H9 (cell line): ENCODE measurements at regions not wholly inside any gene's neighbourhood (a gene's known extent, or its start where the extent isn't known, plus 50 kb on each side); places are given as distances from the start of the nearest gene placed in this dataset.

Source experiments
- DNase-seq: peaks from one replicate; pipeline ENCODE4 v3.0.0-alpha.2; 2017
- H2AFZ ChIP-seq: one replicate; pipeline ENCODE4 v1.6.1; 2013; ENCODE audit warnings: mild to moderate bottlenecking, low read length, control low read depth, moderate library complexity
- H2AK5ac ChIP-seq: 2 replicates; pipeline ENCODE4 v1.6.1; 2013; ENCODE audit warnings: low read length, control low read depth, mixed read lengths; ENCODE audit not compliant: insufficient read length
- H2BK120ac ChIP-seq: one replicate; pipeline ENCODE4 v1.6.1; 2013; ENCODE audit warnings: low read depth, mild to moderate bottlenecking, low read length, control low read depth, inconsistent platforms; ENCODE audit not compliant: poor library complexity, severe bottlenecking
- H2BK12ac ChIP-seq: 2 replicates; pipeline ENCODE4 v1.6.1; 2013; ENCODE audit warnings: low read length, control low read depth, mixed read lengths, low read depth; ENCODE audit not compliant: insufficient read length
- H2BK15ac ChIP-seq: 2 replicates; pipeline ENCODE4 v1.6.1; 2013; ENCODE audit warnings: low read depth, low read length, control low read depth
- H2BK20ac ChIP-seq: one replicate; pipeline ENCODE4 v1.6.1; 2013; ENCODE audit warnings: low read depth, mild to moderate bottlenecking, low read length, control low read depth, inconsistent platforms; ENCODE audit not compliant: poor library complexity, severe bottlenecking
- H2BK5ac ChIP-seq: 2 replicates; pipeline ENCODE4 v1.6.1; 2013; ENCODE audit warnings: low read length, control low read depth, mixed read lengths; ENCODE audit not compliant: insufficient read length
- H3K14ac ChIP-seq: 2 replicates; pipeline ENCODE4 v1.6.1; 2013; ENCODE audit warnings: low read length, control low read depth; ENCODE audit not compliant: insufficient read depth
- H3K18ac ChIP-seq: 2 replicates; pipeline ENCODE4 v1.6.1; 2013; ENCODE audit warnings: low read depth, mild to moderate bottlenecking, mixed read lengths, low read length, control low read depth; ENCODE audit not compliant: insufficient read length
- H3K23ac ChIP-seq: 2 replicates; pipeline ENCODE4 v1.6.1; 2013; ENCODE audit warnings: low read length, control low read depth, mixed read lengths, low read depth; ENCODE audit not compliant: insufficient read length
- H3K23me2 ChIP-seq: 2 replicates; pipeline ENCODE4 v1.6.1; 2013; ENCODE audit warnings: low read depth, mild to moderate bottlenecking, mixed read lengths, low read length, control low read depth; ENCODE audit not compliant: insufficient read length, poor library complexity, severe bottlenecking
- H3K27ac ChIP-seq: 2 replicates; pipeline ENCODE4 v1.5.1; 2013; ENCODE audit warnings: low read length, control low read depth, mixed read lengths, low read depth; ENCODE audit not compliant: insufficient read length
- H3K27me3 ChIP-seq: 2 replicates; pipeline ENCODE4 v1.6.1; 2013; ENCODE audit warnings: low read length, control low read depth, inconsistent platforms; ENCODE audit not compliant: insufficient read depth
- H3K4ac ChIP-seq: 2 replicates; pipeline ENCODE4 v1.6.1; 2013; ENCODE audit warnings: low read depth, mild to moderate bottlenecking, control low read depth, inconsistent platforms, low read length, moderate library complexity
- H3K4me1 ChIP-seq: 2 replicates; pipeline ENCODE4 v1.6.1; 2013; ENCODE audit warnings: low read length, control low read depth, inconsistent platforms; ENCODE audit not compliant: insufficient read depth
- H3K4me2 ChIP-seq: 2 replicates; pipeline ENCODE4 v1.6.1; 2013; ENCODE audit warnings: low read length, control low read depth, mixed read lengths; ENCODE audit not compliant: insufficient read length, insufficient read depth
- H3K56ac ChIP-seq: 2 replicates; pipeline ENCODE4 v1.6.1; 2013; ENCODE audit warnings: low read depth, mild to moderate bottlenecking, mixed read lengths, low read length, control low read depth; ENCODE audit not compliant: insufficient read length
- H3K79me1 ChIP-seq: 2 replicates; pipeline ENCODE4 v1.6.1; 2013; ENCODE audit warnings: low read depth, mild to moderate bottlenecking, moderate library complexity, low read length, control low read depth, inconsistent platforms; ENCODE audit not compliant: insufficient read depth, poor library complexity, severe bottlenecking
- H3K79me2 ChIP-seq: 2 replicates; pipeline ENCODE4 v1.6.1; 2013; ENCODE audit warnings: low read length, control low read depth, inconsistent platforms; ENCODE audit not compliant: insufficient read depth
- H3K9ac ChIP-seq: 2 replicates; pipeline ENCODE4 v1.6.1; 2013; ENCODE audit warnings: low read length, control low read depth, mixed read lengths; ENCODE audit not compliant: insufficient read length; ENCODE audit errors: extremely low read depth
- H3K9me3 ChIP-seq: one replicate; pipeline ENCODE4 v1.6.1; 2013; ENCODE audit warnings: low read depth, low read length, inconsistent platforms; ENCODE audit not compliant: control insufficient read depth
- H3T11ph ChIP-seq: one replicate; pipeline ENCODE4 v1.6.1; 2013; ENCODE audit warnings: mild to moderate bottlenecking, low read length, control low read depth, inconsistent platforms
- H4K20me1 ChIP-seq: one replicate; pipeline ENCODE4 v1.6.1; 2013; ENCODE audit not compliant: control insufficient read depth, insufficient read length, insufficient read depth
- H4K5ac ChIP-seq: 2 replicates; pipeline ENCODE4 v1.6.1; 2013; ENCODE audit warnings: low read depth, mild to moderate bottlenecking, mixed read lengths, low read length, control low read depth; ENCODE audit not compliant: insufficient read length
- H4K8ac ChIP-seq: replicated peaks from 2 replicates; pipeline ENCODE4 v1.6.1; 2013; ENCODE audit warnings: low read length, control low read depth, mixed read lengths, low read depth; ENCODE audit not compliant: insufficient read length
- H4K91ac ChIP-seq: 2 replicates; pipeline ENCODE4 v1.6.1; 2013; ENCODE audit warnings: low read depth, mild to moderate bottlenecking, moderate library complexity, mixed read lengths, low read length, control low read depth; ENCODE audit not compliant: insufficient read length
- H3K27ac Mint-ChIP-seq, 3 experiments: 2 replicates in 2 of 3; 3 replicates in 1 of 3; pipeline ENCODE4 v1.8.0; 2020 to 2021; ENCODE audit warnings: mixed read lengths in 3 of 3, mild to moderate bottlenecking in 1 of 3, moderate library complexity in 1 of 3
- H3K27me3 Mint-ChIP-seq: 2 replicates; pipeline ENCODE4 v1.8.0; 2021; ENCODE audit warnings: low read depth, mild to moderate bottlenecking, moderate library complexity, mixed read lengths
- H3K36me3 Mint-ChIP-seq, 3 experiments: 2 replicates in 2 of 3; 3 replicates in 1 of 3; pipeline ENCODE4 v1.8.0; 2020 to 2021; ENCODE audit warnings: low read depth in 3 of 3, mixed read lengths in 3 of 3; ENCODE audit not compliant: insufficient read depth in 1 of 3
- H3K4me1 Mint-ChIP-seq, 2 experiments: 2 replicates each; pipeline ENCODE4 v1.8.0; 2020; ENCODE audit warnings: mixed read lengths in 2 of 2
- H3K4me3 Mint-ChIP-seq, 2 experiments: 2 replicates in 1 of 2; 3 replicates in 1 of 2; pipeline ENCODE4 v1.8.0; 2020 to 2021; ENCODE audit warnings: mild to moderate bottlenecking in 2 of 2, mixed read lengths in 2 of 2, moderate library complexity in 1 of 2
- H3K9me3 Mint-ChIP-seq, 2 experiments: 2 replicates in 1 of 2; 3 replicates in 1 of 2; pipeline ENCODE4 v1.8.0; 2020; ENCODE audit warnings: mild to moderate bottlenecking in 2 of 2, mixed read lengths in 2 of 2, moderate library complexity in 1 of 2
- CTCF ChIP-seq: fragments of 200-600 bp; sonication (generic); conservative IDR thresholded peaks from 3 replicates; pipeline ENCODE4 v1.8.0; 2021; ENCODE audit warnings: antibody characterized with exemption, mild to moderate bottlenecking
- WGBS: extraction: QIAGEN DNeasy Blood & Tissue Kit; methylation state at CpG from one replicate; pipeline ENCODE4 v1.1.7; 2013; ENCODE audit warnings: missing lambda C conversion rate, low lambda C conversion rate, mixed read lengths; ENCODE audit not compliant: insufficient read length; ENCODE audit errors: extremely low coverage; 5-methylcytosine and 5-hydroxymethylcytosine counted together

- H2BK5ac ChIP-seq, result no peak overlapping the region
- no peak overlapping the region for H2BK12ac ChIP-seq
- no peak overlapping the region for H2BK15ac ChIP-seq
- no peaks in the 10 kb centered on the region for H3K23me2 ChIP-seq
- no peaks in the 10 kb centered on the region for H3K27me3 Mint-ChIP-seq
- H2AFZ ChIP-seq, result no peak overlapping the region
- H3K79me1 ChIP-seq, result no peaks in the 10 kb centered on the region
- no peak overlapping the region for H3K9ac ChIP-seq
- H4K20me1 ChIP-seq, result no peaks in the 10 kb centered on the region
- H2AK5ac ChIP-seq, result no peak overlapping the region
- H4K8ac ChIP-seq, result no peak overlapping the region
- H3T11ph ChIP-seq, result no peak overlapping the region
- H4K5ac ChIP-seq, result no peak overlapping the region
- no peak overlapping the region for H3K4ac ChIP-seq
- H4K91ac ChIP-seq, result no peak overlapping the region
- H3K23ac ChIP-seq, result no peak overlapping the region
- TF ChIP-seq CTCF, result no peak
- no peak overlapping the region for H3K4me2 ChIP-seq
- H3K79me2 ChIP-seq, result no peaks in the 10 kb centered on the region
- no peaks in the 10 kb centered on the region for H3K4me1 ChIP-seq
- no peaks in the 10 kb centered on the region for H3K9me3 ChIP-seq
- no peak overlapping the region for H2BK120ac ChIP-seq
- H3K27ac ChIP-seq, result no peak overlapping the region
- no peaks in the 10 kb centered on the region; a peak in 1 of 5 replicates for H3K9me3 Mint-ChIP-seq
- no peak overlapping the region for H2BK20ac ChIP-seq
- no peak overlapping the region for H3K27ac Mint-ChIP-seq
- no peak for DNase-seq
- no peak overlapping the region for H3K56ac ChIP-seq
- H3K18ac ChIP-seq, result no peak overlapping the region
- H3K36me3 Mint-ChIP-seq, result no peaks in the 10 kb centered on the region
- H3K4me1 Mint-ChIP-seq, result peaks cover 3 to 5% of the 10 kb centered on the region in 2 experiments
- no peak overlapping the region for H3K14ac ChIP-seq
- H3K27me3 ChIP-seq, result no peaks in the 10 kb centered on the region
- no peak overlapping the region for H3K4me3 Mint-ChIP-seq
- no CpG with 5 or more reads among the region's 5 CpGs for WGBS
These were observed 304.4 kb downstream of the GALR1 start for GRCh38 chr18:77554061-77554460.
